Endometrium (tissue), 2 donors: ENCODE measurements at regions not wholly inside any gene's neighbourhood (a gene's known extent, or its start where the extent isn't known, plus 50 kb on each side); places are given as distances from the start of the nearest gene placed in this dataset.
"Not testable (repeated sequence)": the region's sequence is repeated elsewhere in the genome, so short reads cannot be mapped to it uniquely, and the experiment has no call there.

Source experiments
- FAIRE-seq: peaks from 2 replicates; lab custom pipeline; 2012; peaks lifted over from hg19 to GRCh38; lab: Jason Lieb, UNC
- donor health status: control.
- donor health status: control.

GRCh38 chr4:3612934-3613333 is 80.7 kb upstream of the LRPAP1 start:
- FAIRE-seq = no peak

- FAIRE-seq = no peak
Observed at GRCh38 chr4:3612281-3612680, 80.1 kb upstream of the LRPAP1 start.

GRCh38 chr4:3611778-3612177 is 79.6 kb upstream of the LRPAP1 start:
- FAIRE-seq = no peak

GRCh38 chr4:3610851-3611250 is 78.6 kb upstream of the LRPAP1 start:
- FAIRE-seq = not testable (repeated sequence)

- not testable (repeated sequence) for FAIRE-seq
Observed at GRCh38 chr4:3609905-3610304, 77.7 kb upstream of the LRPAP1 start.

DNA sequence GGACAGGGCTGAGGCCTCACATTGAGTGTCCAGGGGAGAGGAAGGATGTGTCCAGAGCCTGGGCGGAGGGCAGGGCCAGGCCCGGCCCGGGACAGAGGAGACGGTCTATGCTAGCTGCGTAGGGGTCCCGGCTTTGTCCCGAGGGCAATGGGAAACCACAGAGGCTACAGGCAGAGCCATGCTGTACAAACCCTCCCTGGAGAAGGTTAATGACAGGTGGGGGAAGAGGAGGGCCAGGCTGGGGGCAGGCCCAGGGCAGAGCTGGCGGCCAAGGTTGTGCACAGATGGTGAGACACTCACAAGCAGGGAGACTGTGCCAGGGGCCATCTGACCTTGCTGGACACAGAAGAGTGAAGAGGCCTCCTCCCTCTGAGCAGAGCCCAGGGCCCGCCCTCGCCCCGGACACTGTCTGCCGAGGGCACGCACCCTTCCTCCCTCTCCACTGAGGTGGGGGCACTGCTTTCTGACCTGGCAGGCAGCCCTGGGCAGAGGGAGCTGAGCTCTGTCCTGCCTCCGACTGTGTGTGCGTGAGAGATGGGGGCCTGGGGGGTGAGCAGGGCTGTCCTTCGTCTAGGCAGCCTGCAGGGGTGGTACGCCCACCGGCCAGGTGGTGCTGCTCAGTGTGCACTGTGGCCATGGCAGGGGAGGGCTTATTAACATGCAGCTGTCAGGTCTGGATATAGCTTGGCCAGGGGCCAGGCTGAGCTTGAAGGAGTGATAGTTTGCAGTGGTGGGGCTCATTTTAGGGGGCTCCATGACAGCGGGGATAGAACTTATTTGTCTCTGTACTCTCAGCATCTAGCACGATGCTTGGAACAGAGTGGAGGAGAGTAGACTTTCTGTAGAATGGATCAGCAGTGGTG is 75.7 kb upstream of the LRPAP1 start:
- no peak for FAIRE-seq

GRCh38 chr4:3606850-3607249 is 74.6 kb upstream of the LRPAP1 start:
- FAIRE-seq = not testable (repeated sequence)

GRCh38 chr4:3606271-3606670 is 74.0 kb upstream of the LRPAP1 start:
- not testable (repeated sequence) for FAIRE-seq

GRCh38 chr4:3605491-3605890 is 73.3 kb upstream of the LRPAP1 start:
- no peak for FAIRE-seq

GRCh38 chr4:3602886-3603645 is 70.8 kb upstream of the LRPAP1 start:
- FAIRE-seq = not testable (repeated sequence)

- no peak for FAIRE-seq
Observed at GRCh38 chr4:3601992-3602391, 69.8 kb upstream of the LRPAP1 start.

DNA sequence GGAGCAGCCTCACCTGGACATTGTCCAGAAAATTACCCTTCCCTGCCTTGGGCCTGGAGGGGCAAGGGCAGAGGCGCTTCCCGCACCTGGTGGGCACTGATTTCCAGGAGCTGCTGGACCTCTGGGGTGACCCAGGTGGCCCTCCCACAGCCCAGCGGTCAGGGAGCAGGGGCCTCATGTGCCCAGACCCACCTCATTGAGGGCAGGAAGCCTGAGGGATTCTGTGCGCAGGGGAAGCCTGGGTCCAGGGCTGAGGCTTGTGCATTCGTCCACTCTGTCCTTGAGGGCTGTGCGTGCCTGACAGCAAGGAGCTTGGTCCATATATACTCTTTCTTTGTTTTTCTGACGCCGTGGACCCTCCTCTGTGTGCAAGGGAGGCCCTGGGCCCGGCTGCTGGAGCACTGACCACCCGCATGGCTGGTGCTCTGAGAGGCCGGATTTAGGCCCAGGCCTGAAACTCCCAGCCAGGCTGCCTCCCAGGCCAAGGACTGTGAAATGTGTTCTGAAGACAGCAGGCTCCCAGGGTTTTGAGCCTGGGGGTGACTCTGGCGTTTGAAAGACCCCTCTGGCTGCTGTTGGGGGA is 69.0 kb upstream of the LRPAP1 start:
- FAIRE-seq = not testable (repeated sequence)

GRCh38 chr4:3599951-3600350 is 67.7 kb upstream of the LRPAP1 start:
- FAIRE-seq = no peak

- no peak for FAIRE-seq
Observed at GRCh38 chr4:3598695-3599227, 66.5 kb upstream of the LRPAP1 start.

GRCh38 chr4:3597896-3598505 is 65.8 kb upstream of the LRPAP1 start:
- not testable (repeated sequence) for FAIRE-seq

DNA sequence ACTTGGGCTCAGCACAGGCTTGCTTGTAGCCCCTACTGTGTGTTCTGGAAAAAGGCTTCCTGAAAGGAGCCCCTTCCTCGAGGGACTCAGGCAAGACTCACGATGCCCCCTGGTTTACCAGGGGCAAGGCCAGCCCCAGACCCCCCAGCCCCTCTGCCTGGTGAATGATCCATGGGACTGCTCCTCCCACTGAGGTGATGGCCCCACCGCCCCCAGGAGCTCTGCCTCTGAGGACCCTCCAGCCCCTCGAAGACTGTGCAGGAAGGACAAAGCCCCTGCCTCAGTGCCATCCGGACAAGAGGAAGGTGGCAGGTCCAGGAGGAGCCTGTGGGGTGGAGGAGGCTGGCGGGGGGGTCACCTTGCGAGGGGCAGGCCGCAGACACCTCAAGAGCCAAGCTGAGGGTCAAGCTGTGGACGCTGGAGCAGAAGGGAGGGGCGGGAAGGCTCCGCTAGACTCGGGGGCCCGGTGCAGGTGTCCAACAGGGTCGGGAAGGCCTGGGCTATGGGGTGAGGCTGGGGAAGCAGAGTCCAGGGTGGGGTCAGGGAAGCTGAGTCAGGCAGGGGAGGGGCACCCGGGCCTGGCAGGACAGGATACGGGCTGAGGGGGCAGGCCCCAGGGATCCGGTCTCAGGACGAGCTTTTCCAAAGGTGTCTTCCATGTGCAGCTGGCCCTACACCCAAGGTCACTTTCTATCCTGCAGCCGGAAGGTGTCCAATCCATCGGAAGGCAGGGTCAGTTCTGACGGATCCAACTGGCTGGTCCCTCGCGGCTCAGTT is 64.9 kb upstream of the LRPAP1 start:
- FAIRE-seq = not testable (repeated sequence)

GRCh38 chr4:3595627-3596291 is 63.5 kb upstream of the LRPAP1 start:
- not testable (repeated sequence) for FAIRE-seq

- FAIRE-seq = not testable (repeated sequence)
Observed at GRCh38 chr4:3594751-3595150, 62.5 kb upstream of the LRPAP1 start.

DNA sequence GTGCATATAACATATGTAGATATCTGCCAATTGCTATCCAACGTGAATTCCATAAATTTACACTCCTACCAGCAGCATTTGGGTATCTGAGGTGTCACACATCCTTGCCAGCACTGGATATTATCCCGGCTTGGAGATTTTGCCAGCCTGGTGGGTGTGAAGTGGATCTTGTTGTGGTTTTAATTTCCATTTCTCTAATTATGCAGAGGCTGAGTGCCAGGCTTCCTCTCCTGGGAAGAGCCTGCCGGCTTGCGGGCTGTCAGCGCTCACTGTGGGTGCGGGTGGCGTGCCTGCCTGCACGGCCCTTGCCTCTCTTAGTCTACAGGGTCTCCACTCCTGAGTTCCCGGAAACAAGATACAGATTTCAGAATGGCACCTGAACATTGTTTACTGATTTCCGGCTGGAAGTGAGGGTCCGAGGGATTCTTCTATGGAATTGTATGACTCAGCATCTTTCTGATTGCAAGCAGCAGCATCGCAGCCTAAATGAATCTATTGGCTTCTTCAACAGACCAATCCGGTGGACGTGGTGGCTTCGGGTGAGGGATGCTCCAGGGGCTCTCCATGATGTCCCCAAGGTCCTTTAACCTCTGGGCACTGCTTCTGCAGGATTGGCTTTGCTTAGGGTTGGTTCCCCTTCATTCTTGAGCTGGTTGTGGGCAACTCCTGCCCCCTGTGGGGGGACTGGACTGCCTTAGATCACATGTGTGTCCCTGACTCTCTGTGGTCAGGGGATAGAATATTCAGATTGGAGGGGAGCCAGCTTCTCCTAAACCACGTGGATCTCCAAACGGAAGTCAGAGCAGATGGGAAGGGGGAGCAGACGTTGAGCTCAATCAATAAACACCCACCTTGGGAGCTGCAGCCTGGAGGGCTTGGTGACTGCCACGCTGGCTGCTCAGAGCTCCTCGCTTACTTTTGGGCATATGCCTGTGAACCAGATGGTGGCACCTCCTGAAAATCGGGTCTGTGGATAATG is 58.0 kb upstream of the LRPAP1 start:
- FAIRE-seq = not testable (repeated sequence)

DNA sequence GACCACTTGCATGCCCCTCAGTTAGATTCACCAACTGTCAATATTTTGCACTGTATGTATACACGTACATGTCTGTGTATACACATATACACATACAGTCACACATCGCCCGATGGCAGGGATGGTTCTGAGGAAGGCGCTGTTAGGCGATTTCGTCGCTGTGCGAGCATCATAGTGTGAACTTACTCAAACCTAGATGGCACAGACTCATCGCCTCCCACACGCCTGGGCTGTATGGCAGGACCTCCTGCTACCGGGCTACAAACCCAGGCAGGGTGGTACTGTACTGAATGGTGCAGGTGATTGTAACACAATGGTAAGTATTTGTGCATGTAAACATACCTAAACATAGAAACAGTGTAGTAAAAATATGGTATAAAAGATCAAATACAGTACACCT is 57.2 kb upstream of the LRPAP1 start:
- FAIRE-seq = not testable (repeated sequence)
